ENCODE measurements at regions not wholly inside any gene's neighbourhood (a gene's known extent, or its start where the extent isn't known, plus 50 kb on each side); places are given as distances from the start of the nearest gene placed in this dataset.

DNA sequence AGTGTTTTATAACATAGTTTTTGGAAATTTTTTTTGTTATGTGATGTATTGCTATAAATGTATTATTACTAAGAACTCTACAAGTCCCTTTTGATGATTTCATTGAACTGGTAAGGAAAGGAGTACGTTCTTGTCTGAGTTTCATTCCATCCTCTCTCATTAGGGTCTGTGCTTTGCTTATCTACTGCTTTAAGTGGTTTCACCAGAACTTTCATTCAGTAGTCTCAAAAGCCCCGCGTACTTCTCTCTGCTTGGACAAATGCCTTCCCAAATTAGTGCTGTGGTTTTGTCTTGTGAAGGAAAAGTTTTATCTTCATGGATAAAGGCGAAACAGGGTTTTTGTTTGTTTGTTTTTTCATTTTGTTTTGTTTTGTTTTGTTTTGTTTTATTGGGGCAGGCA lies 469.8 kb upstream of the WWC1 start:
- TF ChIP-seq, protein P1, sequence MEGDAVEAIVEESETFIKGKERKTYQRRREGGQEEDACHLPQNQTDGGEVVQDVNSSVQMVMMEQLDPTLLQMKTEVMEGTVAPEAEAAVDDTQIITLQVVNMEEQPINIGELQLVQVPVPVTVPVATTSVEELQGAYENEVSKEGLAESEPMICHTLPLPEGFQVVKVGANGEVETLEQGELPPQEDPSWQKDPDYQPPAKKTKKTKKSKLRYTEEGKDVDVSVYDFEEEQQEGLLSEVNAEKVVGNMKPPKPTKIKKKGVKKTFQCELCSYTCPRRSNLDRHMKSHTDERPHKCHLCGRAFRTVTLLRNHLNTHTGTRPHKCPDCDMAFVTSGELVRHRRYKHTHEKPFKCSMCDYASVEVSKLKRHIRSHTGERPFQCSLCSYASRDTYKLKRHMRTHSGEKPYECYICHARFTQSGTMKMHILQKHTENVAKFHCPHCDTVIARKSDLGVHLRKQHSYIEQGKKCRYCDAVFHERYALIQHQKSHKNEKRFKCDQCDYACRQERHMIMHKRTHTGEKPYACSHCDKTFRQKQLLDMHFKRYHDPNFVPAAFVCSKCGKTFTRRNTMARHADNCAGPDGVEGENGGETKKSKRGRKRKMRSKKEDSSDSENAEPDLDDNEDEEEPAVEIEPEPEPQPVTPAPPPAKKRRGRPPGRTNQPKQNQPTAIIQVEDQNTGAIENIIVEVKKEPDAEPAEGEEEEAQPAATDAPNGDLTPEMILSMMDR (IDR thresholded peaks at IDR 0.05; ENCODE audit: insufficient read depth, low read length, severe bottlenecking), result no peak
- peaks cover 3% of the 10 kb centered on the region for H3K36me3 ChIP-seq (ENCODE audit: control insufficient read depth, insufficient read depth, low read length)
- peak overlapping the region; percentile 42 for H3K4me3 ChIP-seq (ENCODE audit: low read depth, low read length)
- DNase-seq (ENCODE audit: low read depth), result no peak
- H3K27me3 ChIP-seq (ENCODE audit: control insufficient read depth, insufficient read depth, low read length), result no peaks in the 10 kb centered on the region
- FAIRE-seq, result no peak

DNA sequence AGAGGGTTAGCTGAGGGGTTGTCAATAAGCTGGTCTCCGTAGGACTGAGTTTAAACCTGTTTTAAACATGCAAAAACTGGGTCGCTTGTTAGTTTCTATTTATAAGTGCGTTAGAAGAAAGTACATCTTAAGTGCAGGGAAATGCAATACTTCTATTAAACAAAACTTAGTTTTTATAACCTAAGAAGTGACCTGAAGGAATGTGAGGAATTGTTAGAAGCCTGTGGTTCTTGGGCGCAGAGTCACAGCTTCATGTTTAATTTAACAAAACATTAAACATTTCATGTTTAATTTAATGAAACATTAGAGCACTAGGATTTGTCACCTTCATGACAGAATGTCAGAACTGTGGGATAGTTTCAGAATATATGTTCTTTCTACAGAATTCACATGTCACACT lies 469.2 kb upstream of the WWC1 start:
- Histone ChIP-seq H3K36me3 (ENCODE audit: control insufficient read depth, insufficient read depth, low read length) (peaks cover 3% of the 10 kb centered on the region), H3K4me3 (ENCODE audit: low read depth, low read length) (peak overlapping the region; percentile 42), H3K27me3 (ENCODE audit: control insufficient read depth, insufficient read depth, low read length) (no peaks in the 10 kb centered on the region)
- TF ChIP-seq, protein P1 (IDR thresholded peaks at IDR 0.05; ENCODE audit: insufficient read depth, low read length, severe bottlenecking), result no peak
- no peak for FAIRE-seq
- DNase-seq (ENCODE audit: low read depth), result no peak

DNA sequence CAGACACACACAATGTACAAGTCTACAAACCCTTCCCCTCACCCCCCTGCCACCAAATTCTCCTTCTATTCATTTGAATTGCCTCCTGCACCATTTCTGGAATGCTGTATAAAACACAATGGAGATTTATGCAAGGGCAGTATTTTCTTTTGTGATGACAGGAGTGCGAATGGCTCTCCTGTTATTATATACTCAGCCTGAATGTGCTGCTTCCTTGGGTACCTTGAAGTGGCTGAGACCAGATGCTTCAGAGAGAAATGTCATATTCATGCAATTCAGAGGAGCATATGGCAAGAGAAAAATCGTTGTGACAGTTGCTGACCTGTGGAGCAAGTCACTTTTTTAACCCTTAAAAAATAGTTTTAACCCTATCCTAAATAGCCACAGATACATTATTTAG lies 468.0 kb upstream of the WWC1 start:
- TF ChIP-seq, protein P1 (IDR thresholded peaks at IDR 0.05; ENCODE audit: insufficient read depth, low read length, severe bottlenecking), result no peak
- Histone ChIP-seq H3K27me3 (ENCODE audit: control insufficient read depth, insufficient read depth, low read length) (no peaks in the 10 kb centered on the region), H3K36me3 (ENCODE audit: control insufficient read depth, insufficient read depth, low read length) (peaks cover 3% of the 10 kb centered on the region), H3K4me3 (ENCODE audit: low read depth, low read length) (no peak overlapping the region)
- FAIRE-seq (no peak), DNase-seq (ENCODE audit: low read depth) (no peak)

DNA sequence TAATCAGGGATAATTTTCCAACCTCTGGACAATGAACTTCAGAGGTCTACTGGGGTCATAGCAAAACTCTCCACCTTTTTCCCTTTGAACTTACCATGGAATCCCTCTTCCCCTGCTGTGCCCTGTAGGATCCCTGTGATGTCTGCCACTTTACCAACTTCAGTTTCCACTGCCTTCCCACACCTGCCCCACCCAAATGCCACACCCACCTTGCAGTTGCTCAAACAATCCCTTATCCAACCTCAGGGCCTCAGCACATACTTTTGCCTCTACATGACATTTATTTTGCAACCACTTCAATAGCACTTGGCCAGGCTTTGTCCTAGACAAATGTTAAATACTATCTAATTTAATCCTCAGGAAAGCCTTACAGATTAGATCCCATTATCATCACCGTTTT lies 463.7 kb upstream of the WWC1 start:
- DNase-seq (ENCODE audit: low read depth), result peak; percentile 67
- TF ChIP-seq, protein P1 (IDR thresholded peaks at IDR 0.05; ENCODE audit: insufficient read depth, low read length, severe bottlenecking), result no peak
- Histone ChIP-seq H3K4me3 (ENCODE audit: low read depth, low read length) (no peak overlapping the region), H3K27me3 (ENCODE audit: control insufficient read depth, insufficient read depth, low read length) (no peaks in the 10 kb centered on the region), H3K36me3 (ENCODE audit: control insufficient read depth, insufficient read depth, low read length) (peaks cover 3% of the 10 kb centered on the region)
- FAIRE-seq, result peak; percentile 85

DNA sequence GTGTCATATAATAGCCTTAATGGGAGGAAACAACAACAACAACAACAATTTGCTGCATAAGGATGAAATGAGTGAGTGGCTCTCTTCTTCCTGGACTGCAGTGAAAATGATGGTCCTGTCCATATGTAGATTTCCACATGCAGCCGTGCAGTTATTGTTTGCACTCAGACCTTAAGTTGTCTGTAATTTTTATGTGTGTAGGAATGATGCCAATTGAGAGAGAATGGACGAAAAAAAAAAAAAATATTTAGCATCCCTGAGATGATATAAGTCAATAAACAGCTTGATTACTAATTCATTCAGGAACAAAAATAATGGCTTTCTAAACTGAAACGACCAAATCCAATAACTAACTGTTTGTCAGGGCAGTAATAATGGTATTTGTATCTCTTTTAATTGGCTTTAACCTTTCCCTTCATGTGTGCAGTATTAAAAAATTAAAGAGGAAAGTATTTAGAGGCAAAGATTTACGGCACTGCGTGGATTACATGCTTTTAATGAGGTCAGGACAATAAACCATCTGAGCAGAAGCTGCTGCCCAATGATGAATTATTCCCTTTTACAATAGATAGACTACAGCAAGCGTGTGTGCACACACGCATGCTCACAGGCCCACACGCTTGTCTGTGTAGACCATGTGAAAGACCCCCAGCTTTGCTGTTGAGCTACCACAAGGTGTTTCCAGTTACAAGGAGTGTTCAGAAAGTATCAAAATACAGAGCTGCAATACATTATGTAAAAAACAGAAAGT lies 459.5 kb upstream of the WWC1 start:
- Histone ChIP-seq H3K4me3 (ENCODE audit: low read depth, low read length) (no peak overlapping the region), H3K27me3 (ENCODE audit: control insufficient read depth, insufficient read depth, low read length) (no peaks in the 10 kb centered on the region), H3K36me3 (ENCODE audit: control insufficient read depth, insufficient read depth, low read length) (peaks cover 1% of the 10 kb centered on the region)
- no peak for DNase-seq (ENCODE audit: low read depth)
- TF ChIP-seq, protein P1 (IDR thresholded peaks at IDR 0.05; ENCODE audit: insufficient read depth, low read length, severe bottlenecking), result no peak
- FAIRE-seq, result no peak

DNA sequence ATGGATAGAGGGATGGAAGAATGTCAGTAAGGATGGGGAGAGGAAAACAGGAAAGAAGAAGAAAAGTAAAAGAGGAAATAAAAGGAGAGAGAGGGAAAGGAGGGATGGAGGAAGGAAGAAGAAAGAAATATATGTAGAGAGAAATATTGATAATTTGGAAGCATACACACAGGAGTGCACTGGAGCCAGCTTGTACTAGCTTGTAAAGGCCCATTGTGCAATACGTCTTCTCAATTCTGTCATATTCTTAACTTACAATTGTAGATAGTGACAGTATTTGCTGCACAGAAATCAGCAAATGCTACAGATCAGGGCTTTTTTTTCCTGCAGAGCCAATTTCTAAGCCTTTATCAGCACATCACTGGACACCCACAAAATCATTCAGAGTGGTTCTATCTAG lies 458.8 kb upstream of the WWC1 start:
- Histone ChIP-seq H3K27me3 (ENCODE audit: control insufficient read depth, insufficient read depth, low read length) (no peaks in the 10 kb centered on the region), H3K4me3 (ENCODE audit: low read depth, low read length) (no peak overlapping the region), H3K36me3 (ENCODE audit: control insufficient read depth, insufficient read depth, low read length) (peaks cover 1% of the 10 kb centered on the region)
- FAIRE-seq (no peak), DNase-seq (ENCODE audit: low read depth) (no peak)
- TF ChIP-seq, protein P1 (IDR thresholded peaks at IDR 0.05; ENCODE audit: insufficient read depth, low read length, severe bottlenecking), result no peak

Data from bronchial epithelial cell (primary cell).